ENCODE measurements at regions not wholly inside any gene's neighbourhood (a gene's known extent, or its start where the extent isn't known, plus 50 kb on each side); places are given as distances from the start of the nearest gene placed in this dataset.

- no peak overlapping the region for H3K27ac Mint-ChIP-seq
- no peaks in the 10 kb centered on the region for H3K9me3 Mint-ChIP-seq
- POLR2A ChIA-PET: no interaction called here
- CTCF ChIA-PET: no interaction called here
- peaks cover 2% of the 10 kb centered on the region; the same call in 1 of the 2 replicates for H3K27me3 Mint-ChIP-seq (ENCODE audit: low read depth)
- no peak for ATAC-seq
- no peak for DNase-seq (ENCODE audit: low spot score)
- H3K4me1 Mint-ChIP-seq: peaks cover 28% of the 10 kb centered on the region
- no peaks in the 10 kb centered on the region for H3K36me3 Mint-ChIP-seq
- no peak overlapping the region for H3K4me3 Mint-ChIP-seq
- TF ChIP-seq NFATC4 (CRISPR knock-in tag; IDR thresholded peaks at IDR 0.05) (no peak), GTF2I (CRISPR knock-in tag; conservative IDR thresholded peaks at IDR 0.05) (no peak), NR3C1 (CRISPR knock-in tag; conservative IDR thresholded peaks at IDR 0.05; ENCODE audit: low read depth) (no peak), JUN (CRISPR knock-in tag; IDR thresholded peaks at IDR 0.05) (no peak)
- TF ChIP-seq, protein P1, sequence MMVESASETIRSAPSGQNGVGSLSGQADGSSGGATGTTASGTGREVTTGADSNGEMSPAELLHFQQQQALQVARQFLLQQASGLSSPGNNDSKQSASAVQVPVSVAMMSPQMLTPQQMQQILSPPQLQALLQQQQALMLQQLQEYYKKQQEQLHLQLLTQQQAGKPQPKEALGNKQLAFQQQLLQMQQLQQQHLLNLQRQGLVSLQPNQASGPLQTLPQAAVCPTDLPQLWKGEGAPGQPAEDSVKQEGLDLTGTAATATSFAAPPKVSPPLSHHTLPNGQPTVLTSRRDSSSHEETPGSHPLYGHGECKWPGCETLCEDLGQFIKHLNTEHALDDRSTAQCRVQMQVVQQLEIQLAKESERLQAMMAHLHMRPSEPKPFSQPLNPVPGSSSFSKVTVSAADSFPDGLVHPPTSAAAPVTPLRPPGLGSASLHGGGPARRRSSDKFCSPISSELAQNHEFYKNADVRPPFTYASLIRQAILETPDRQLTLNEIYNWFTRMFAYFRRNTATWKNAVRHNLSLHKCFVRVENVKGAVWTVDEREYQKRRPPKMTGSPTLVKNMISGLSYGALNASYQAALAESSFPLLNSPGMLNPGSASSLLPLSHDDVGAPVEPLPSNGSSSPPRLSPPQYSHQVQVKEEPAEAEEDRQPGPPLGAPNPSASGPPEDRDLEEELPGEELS (CRISPR knock-in tag; IDR thresholded peaks at IDR 0.05): no peak
Measured at GRCh38 chr5:3282841-3283240, 312.8 kb upstream of the IRX1 start.

DNA sequence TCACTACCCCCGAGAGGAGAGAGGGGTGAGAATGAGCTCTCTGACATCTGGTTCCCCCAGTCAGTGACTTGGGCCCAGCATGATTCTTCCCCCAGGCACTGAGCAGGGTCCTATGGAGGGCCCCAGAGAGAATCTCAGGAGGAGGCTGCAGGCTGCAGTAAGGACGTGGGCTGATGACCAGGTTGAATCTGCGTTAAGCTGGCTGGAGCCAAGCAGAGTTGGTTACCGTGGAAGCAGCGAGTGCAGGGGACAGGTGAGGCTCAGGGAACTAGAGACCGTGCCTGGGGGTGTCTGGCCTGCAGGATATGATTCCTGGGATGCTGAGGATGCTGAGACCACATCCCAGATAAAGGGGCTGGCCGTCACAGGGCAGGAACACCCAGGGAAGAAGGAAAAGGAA, 314.3 kb upstream of the IRX1 start:
- ATAC-seq (no peak), DNase-seq (ENCODE audit: low spot score) (no peak)
- no peaks in the 10 kb centered on the region for H3K9me3 Mint-ChIP-seq
- H3K27me3 Mint-ChIP-seq (ENCODE audit: low read depth): peaks cover 7% of the 10 kb centered on the region
- POLR2A ChIA-PET: no interaction called here
- no peaks in the 10 kb centered on the region for H3K36me3 Mint-ChIP-seq
- H3K4me3 Mint-ChIP-seq: no peak overlapping the region
- H3K27ac Mint-ChIP-seq: no peak overlapping the region
- CTCF ChIA-PET: no interaction called here
- H3K4me1 Mint-ChIP-seq: peaks cover 31% of the 10 kb centered on the region
- TF ChIP-seq E2F5 (CRISPR knock-in tag; IDR thresholded peaks at IDR 0.05): no peak
- no peak for TF ChIP-seq CREM (CRISPR knock-in tag; IDR thresholded peaks at IDR 0.05)
- no peak for TF ChIP-seq MAX (CRISPR knock-in tag; IDR thresholded peaks at IDR 0.05)
- no peak for TF ChIP-seq ZNF671 (CRISPR knock-in tag; IDR thresholded peaks at IDR 0.05)
- TF ChIP-seq, protein P2, sequence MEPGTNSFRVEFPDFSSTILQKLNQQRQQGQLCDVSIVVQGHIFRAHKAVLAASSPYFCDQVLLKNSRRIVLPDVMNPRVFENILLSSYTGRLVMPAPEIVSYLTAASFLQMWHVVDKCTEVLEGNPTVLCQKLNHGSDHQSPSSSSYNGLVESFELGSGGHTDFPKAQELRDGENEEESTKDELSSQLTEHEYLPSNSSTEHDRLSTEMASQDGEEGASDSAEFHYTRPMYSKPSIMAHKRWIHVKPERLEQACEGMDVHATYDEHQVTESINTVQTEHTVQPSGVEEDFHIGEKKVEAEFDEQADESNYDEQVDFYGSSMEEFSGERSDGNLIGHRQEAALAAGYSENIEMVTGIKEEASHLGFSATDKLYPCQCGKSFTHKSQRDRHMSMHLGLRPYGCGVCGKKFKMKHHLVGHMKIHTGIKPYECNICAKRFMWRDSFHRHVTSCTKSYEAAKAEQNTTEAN (CRISPR knock-in tag; IDR thresholded peaks at IDR 0.05): no peak
- no peak for TF ChIP-seq HMGA2 (CRISPR knock-in tag; IDR thresholded peaks at IDR 0.05)
- no peak for TF ChIP-seq ELF4 (CRISPR knock-in tag; IDR thresholded peaks at IDR 0.05; ENCODE audit: low read depth)
- no peak for TF ChIP-seq ZSCAN18 (CRISPR knock-in tag; IDR thresholded peaks at IDR 0.05)
- no peak for TF ChIP-seq ZNF281 (CRISPR knock-in tag; IDR thresholded peaks at IDR 0.05)
- TF ChIP-seq IRF2 (CRISPR knock-in tag; IDR thresholded peaks at IDR 0.05; ENCODE audit: borderline replicate concordance, low read depth): no peak
- no peak for TF ChIP-seq NFATC4 (CRISPR knock-in tag; IDR thresholded peaks at IDR 0.05)
- TF ChIP-seq, protein P3, sequence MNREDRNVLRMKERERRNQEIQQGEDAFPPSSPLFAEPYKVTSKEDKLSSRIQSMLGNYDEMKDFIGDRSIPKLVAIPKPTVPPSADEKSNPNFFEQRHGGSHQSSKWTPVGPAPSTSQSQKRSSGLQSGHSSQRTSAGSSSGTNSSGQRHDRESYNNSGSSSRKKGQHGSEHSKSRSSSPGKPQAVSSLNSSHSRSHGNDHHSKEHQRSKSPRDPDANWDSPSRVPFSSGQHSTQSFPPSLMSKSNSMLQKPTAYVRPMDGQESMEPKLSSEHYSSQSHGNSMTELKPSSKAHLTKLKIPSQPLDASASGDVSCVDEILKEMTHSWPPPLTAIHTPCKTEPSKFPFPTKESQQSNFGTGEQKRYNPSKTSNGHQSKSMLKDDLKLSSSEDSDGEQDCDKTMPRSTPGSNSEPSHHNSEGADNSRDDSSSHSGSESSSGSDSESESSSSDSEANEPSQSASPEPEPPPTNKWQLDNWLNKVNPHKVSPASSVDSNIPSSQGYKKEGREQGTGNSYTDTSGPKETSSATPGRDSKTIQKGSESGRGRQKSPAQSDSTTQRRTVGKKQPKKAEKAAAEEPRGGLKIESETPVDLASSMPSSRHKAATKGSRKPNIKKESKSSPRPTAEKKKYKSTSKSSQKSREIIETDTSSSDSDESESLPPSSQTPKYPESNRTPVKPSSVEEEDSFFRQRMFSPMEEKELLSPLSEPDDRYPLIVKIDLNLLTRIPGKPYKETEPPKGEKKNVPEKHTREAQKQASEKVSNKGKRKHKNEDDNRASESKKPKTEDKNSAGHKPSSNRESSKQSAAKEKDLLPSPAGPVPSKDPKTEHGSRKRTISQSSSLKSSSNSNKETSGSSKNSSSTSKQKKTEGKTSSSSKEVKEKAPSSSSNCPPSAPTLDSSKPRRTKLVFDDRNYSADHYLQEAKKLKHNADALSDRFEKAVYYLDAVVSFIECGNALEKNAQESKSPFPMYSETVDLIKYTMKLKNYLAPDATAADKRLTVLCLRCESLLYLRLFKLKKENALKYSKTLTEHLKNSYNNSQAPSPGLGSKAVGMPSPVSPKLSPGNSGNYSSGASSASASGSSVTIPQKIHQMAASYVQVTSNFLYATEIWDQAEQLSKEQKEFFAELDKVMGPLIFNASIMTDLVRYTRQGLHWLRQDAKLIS (CRISPR knock-in tag; IDR thresholded peaks at IDR 0.05; ENCODE audit: borderline replicate concordance): no peak
- no peak for TF ChIP-seq SOX15 (CRISPR knock-in tag; IDR thresholded peaks at IDR 0.05)
- TF ChIP-seq SMAD3 (CRISPR knock-in tag; IDR thresholded peaks at IDR 0.05; ENCODE audit: borderline replicate concordance): no peak
- TF ChIP-seq, protein P4, sequence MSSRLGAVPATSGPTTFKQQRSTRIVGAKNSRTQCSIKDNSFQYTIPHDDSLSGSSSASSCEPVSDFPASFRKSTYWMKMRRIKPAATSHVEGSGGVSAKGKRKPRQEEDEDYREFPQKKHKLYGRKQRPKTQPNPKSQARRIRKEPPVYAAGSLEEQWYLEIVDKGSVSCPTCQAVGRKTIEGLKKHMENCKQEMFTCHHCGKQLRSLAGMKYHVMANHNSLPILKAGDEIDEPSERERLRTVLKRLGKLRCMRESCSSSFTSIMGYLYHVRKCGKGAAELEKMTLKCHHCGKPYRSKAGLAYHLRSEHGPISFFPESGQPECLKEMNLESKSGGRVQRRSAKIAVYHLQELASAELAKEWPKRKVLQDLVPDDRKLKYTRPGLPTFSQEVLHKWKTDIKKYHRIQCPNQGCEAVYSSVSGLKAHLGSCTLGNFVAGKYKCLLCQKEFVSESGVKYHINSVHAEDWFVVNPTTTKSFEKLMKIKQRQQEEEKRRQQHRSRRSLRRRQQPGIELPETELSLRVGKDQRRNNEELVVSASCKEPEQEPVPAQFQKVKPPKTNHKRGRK (CRISPR knock-in tag; IDR thresholded peaks at IDR 0.05; ENCODE audit: borderline replicate concordance): no peak
- TF ChIP-seq OVOL2 (CRISPR knock-in tag; IDR thresholded peaks at IDR 0.05; ENCODE audit: borderline replicate concordance): no peak
- no peak for TF ChIP-seq TEAD4 (CRISPR knock-in tag; IDR thresholded peaks at IDR 0.05)
- no peak for TF ChIP-seq PRRX2 (CRISPR knock-in tag; IDR thresholded peaks at IDR 0.05)
- TF ChIP-seq ZNF416 (CRISPR knock-in tag; IDR thresholded peaks at IDR 0.05): no peak

Measured in WTC11 (cell line).